ENCODE measurements at regions not wholly inside any gene's neighbourhood (a gene's known extent, or its start where the extent isn't known, plus 50 kb on each side); places are given as distances from the start of the nearest gene placed in this dataset.
"Not testable (repeated sequence)": the region's sequence is repeated elsewhere in the genome, so short reads cannot be mapped to it uniquely, and the experiment has no call there.

DNA sequence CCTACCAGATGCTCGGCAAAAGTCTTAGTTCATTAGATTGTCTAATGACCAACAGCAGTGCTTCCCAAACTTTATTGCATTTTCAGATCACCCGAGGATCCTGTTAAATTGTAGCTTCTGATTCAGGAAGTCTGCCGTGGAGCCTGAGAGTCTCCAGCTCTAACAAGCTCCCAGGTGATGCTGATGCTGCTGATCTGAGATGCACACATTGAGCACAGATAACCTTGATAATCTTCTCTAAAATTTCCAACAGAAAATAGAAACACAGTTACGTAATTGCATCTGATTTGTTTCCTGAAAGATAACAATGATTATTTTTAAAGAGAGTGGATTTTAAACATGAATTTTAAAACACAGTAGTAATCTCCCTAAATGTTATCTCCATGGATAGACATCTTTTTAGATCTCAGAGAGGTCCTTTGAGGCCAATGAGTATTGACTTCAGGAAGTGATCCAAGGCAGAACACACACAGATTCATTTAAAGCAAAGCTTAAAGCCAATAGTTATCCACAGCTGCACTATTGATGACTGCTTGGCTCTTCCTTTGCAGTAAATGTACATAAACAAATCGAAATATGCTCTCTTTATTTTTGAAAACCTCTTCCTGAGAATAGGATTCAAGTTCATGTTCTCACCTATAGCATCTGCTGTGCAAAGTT lies 122.8 kb upstream of the TNPO1 start:
- DNase-seq (ENCODE audit: extremely low read depth in 1 of 2, low read depth in 1 of 2), result no peak

DNA sequence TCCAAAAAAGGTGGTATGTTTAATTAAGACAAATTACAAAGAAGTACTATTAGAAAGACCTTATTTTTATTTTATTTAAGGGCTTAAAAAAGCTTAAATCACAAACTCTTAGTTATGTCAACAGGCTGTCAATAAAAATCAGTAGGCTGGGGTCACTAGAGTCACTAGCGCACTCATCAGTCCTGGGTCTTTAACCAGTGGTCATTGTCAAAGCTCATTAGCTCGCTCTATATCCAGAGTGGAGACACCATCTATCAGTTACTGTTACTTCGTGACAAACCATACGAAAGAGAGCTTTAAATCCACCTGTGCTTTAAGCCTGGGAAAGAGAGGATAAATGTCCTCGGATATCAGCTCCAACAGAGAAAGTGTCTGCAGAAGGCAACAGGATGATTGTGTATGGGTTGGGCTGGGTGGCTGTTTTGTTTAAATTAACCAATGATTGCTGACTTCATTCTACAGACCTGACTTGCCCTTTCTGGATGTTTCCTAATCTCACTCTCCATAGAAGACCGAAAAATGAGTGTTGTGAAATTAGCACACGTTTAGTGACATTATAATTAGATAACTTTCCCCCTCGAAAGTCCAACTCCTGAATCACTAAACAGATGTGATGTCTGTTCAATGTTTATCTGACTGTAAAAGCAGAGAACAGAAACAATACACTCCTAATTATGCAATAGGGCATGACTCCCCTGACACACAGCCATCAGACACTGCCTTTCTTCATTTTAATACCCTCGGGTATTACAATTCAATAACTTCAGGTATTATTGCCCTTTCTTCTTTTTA lies 123.6 kb upstream of the TNPO1 start:
- no peak for DNase-seq (ENCODE audit: extremely low read depth in 1 of 2, low read depth in 1 of 2)

DNA sequence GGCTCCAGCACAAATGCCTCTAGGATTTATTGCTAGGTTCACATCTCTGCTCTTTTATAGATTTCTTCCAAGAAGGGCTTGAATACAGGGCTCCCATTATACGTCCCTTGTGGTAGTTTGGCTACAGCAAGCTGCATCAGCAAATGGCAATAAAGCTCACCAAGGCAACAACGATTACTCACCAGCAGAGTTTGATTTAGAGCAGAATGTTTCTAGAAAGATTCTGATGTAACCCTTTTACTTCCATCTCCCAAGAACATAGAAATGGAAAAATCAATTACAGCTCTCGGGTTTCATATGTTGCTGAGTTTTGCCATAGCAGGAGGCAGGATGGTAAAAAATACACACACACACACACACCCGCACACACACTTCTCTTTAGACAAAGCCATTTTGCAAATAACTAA lies 124.2 kb upstream of the TNPO1 start:
- DNase-seq (ENCODE audit: extremely low read depth in 1 of 2, low read depth in 1 of 2), result no peak

- DNase-seq (ENCODE audit: extremely low read depth in 1 of 2, low read depth in 1 of 2), result no peak
Observed at GRCh38 chr5:72691751-72692150, 124.7 kb upstream of the TNPO1 start.

DNA sequence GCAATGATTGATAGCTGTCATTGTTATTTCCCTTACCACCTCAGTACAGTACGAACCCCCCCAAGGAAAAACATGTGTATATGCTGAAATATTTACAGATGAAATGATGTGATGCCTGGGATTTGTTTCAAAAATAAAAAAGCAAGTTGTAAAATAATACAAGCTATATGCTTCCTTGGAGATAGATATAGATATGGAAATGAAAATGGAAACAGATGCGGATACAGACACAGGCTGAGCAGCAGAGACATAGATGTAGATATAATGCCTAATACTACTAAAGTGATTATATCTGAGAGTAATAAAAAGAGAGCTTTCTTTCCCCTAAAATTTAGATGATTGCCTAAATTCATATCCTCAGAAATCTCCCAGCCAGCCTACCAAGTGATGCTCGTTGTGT lies 127.5 kb upstream of the TNPO1 start:
- DNase-seq (ENCODE audit: extremely low read depth in 1 of 2, low read depth in 1 of 2), result no peak

GRCh38 chr5:72687288-72687687 lies 129.2 kb upstream of the TNPO1 start:
- DNase-seq (ENCODE audit: extremely low read depth in 1 of 2, low read depth in 1 of 2), result no peak

- DNase-seq (ENCODE audit: extremely low read depth in 1 of 2, low read depth in 1 of 2), result no peak
Observed at GRCh38 chr5:72682561-72682960, 133.9 kb upstream of the TNPO1 start.

DNA sequence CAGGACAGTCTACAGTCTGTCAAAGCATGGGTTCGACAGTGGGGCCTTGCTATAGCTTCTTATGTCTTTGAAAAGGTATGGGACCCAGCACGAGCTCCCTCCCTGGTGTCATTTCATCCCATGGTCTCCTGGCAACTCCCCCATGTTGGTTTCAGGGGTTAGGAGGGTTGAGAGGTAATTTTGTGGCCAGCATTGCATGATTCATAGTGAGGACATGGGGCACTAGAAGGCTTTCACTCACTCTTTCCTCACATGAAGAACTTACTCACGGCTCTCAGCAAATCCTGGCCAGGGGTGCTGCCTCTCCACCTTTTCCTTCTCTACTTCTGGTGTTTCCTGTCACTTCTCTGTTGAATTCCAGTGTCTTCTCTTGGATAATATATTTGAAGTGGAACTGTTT lies 134.7 kb upstream of the TNPO1 start:
- DNase-seq (ENCODE audit: extremely low read depth in 1 of 2, low read depth in 1 of 2), result no peak

DNA sequence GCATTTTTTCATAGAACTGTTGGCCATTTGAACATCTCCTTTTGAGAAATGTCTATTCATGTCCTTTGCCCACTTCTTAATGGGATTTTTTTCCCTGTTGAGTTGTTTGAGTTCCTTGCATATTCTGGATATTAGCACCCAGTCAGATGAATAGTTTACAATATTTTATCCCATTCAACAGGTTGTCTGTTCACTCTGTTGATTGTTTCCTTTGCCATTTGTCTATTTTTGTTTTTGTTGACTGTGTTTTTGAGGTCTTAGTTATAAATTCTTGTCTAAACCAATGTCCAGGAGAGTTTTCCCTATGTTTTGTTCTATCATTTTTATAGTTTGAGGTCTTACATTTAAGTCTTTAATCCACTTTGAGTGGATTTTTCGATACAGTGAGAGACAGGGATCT lies 139.0 kb upstream of the TNPO1 start:
- DNase-seq (ENCODE audit: extremely low read depth in 1 of 2, low read depth in 1 of 2), result no peak

GRCh38 chr5:72676831-72677230 lies 139.6 kb upstream of the TNPO1 start:
- not testable (repeated sequence) for DNase-seq (ENCODE audit: extremely low read depth in 1 of 2, low read depth in 1 of 2)

GRCh38 chr5:72673623-72674022 lies 142.8 kb upstream of the TNPO1 start:
- DNase-seq (ENCODE audit: extremely low read depth in 1 of 2, low read depth in 1 of 2), result no peak

DNA sequence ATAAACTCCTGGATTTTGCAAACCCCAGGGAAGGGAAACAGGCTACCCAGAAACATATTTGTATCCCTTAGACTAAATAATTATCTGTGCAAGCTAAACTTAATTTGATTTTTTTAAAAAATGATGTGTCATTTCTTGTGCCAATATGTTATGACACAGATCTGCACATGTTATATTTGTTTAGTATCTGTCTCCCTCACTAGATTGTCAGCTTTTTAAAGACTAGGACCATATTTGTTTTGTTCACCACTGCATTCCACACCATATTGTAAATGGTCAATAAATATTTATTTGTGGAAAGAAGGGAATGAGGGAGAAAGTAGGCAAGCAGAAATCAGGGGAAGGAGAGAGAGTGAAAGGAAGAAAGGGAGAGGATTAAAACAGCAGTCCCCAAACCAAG lies 143.3 kb upstream of the TNPO1 start:
- DNase-seq (ENCODE audit: extremely low read depth in 1 of 2, low read depth in 1 of 2), result no peak

- no peak for DNase-seq (ENCODE audit: extremely low read depth in 1 of 2, low read depth in 1 of 2)
Observed at GRCh38 chr5:72667708-72668107, 148.8 kb upstream of the TNPO1 start.

GRCh38 chr5:72662936-72663335 lies 153.5 kb upstream of the TNPO1 start:
- DNase-seq (ENCODE audit: extremely low read depth in 1 of 2, low read depth in 1 of 2), result no peak

- no peak for DNase-seq (ENCODE audit: extremely low read depth in 1 of 2, low read depth in 1 of 2)
Observed at GRCh38 chr5:72662305-72662704, 154.2 kb upstream of the TNPO1 start.

GRCh38 chr5:72661405-72661804 lies 154.2 kb upstream of the ZNF366 start:
- DNase-seq (ENCODE audit: extremely low read depth in 1 of 2, low read depth in 1 of 2), result no peak

DNA sequence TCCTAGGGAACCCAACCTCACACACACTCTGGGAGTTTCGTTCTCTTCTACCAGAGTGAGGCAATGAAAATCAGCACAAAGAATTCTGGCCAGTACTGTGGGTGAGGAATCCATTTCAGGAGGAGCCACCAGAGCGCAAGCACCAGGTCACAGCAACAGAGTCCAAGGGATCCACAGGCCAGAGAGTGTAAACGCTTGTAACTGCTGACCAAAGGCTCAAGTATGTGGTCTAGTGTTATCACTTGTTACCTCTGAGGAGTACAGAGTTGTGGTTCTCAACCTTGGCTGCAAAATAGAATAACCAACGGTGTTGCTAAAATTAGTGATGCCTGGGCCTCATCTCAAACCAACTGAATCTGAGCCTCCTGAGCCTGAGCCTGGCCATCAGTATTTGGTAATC lies 152.5 kb upstream of the ZNF366 start:
- DNase-seq (ENCODE audit: extremely low read depth in 1 of 2, low read depth in 1 of 2), result no peak

- DNase-seq (ENCODE audit: extremely low read depth in 1 of 2, low read depth in 1 of 2), result no peak
Observed at GRCh38 chr5:72658761-72659540, 151.7 kb upstream of the ZNF366 start.

DNA sequence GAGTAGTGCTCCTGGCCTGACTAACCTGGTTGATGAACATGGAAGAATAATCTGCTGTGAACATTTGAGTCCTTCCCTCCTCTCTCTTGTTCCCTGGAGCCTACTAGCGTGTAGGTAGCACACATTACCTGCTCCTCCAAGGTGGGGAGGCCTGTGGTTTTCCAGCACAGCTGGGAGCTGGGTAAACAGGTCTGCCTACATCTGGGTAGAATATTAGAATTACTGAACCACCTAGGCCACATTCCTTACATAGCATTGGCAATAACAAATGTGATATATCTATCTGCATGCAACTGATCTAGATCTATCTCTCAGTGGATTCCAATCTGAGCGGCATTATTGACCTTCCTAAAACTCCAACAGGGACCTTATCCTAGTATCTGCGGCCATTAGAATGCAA lies 151.0 kb upstream of the ZNF366 start:
- no peak for DNase-seq (ENCODE audit: extremely low read depth in 1 of 2, low read depth in 1 of 2)

DNA sequence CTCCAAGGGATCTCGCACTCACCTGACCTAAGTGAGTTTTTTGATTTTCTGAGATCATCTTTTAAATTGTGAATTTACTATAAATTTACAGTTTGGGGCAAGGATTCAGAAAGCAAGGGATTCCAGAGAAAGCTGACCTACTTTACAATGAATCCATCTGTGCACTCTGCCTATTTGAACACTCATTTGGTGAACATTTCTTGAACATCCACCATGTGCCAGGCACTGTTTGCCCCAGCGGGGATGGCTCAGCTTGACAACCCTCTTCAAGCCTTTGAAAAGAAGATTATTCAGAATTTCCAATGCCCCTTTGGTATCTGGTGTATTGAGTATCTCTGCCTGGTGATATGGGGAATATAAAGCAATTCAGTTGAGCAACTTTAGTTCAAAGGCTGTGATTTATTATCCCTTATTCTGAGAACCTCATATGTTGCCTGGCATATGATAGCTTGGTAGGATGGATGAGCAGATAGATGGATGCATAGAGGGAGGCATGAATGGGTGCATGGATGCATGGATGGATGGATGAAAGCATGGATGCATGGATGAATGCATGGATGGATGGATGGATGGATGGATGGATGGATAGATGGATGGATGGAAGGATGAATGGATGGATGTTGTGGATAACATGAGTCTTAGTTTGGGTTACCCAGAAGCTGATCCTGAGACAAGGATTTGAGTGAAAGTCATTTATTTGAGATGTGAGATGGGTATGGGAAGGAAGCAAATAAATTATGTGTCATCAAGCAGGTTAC lies 149.7 kb upstream of the ZNF366 start:
- DNase-seq (ENCODE audit: extremely low read depth in 1 of 2, low read depth in 1 of 2), result no peak

DNA sequence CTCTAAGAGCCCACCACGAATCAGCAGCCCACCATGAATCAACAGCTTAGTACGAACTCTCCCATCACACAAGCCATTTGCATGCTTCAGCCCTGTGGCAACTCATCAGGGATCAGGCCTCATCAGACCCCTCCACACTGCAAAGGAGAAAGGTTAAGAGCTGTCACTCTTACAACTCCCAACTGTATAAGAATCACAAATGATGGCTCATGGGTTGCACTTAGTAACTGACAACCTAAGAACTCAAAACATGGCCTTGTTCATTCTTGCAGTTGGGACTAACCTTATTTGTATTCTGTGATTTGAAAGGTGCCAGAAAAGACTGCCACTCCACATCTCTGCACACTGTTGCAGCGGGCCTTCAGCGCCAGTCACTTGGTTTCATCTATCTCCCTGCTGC lies 149.1 kb upstream of the ZNF366 start:
- no peak for DNase-seq (ENCODE audit: extremely low read depth in 1 of 2, low read depth in 1 of 2)

All from activated CD8-positive, alpha-beta memory T cell treated with anti-CD3 and anti-CD28 coated beads for 1 hour (primary cell).